Stimulated activated CD8-positive, alpha-beta memory T cell treated with anti-CD3 and anti-CD28 coated beads, Interleukin-15, amount 100 ng/mL, for 48 hours (primary cell): ENCODE measurements at regions not wholly inside any gene's neighbourhood (a gene's known extent, or its start where the extent isn't known, plus 50 kb on each side); places are given as distances from the start of the nearest gene placed in this dataset.
"Not testable (repeated sequence)": the region's sequence is repeated elsewhere in the genome, so short reads cannot be mapped to it uniquely, and the experiment has no call there.

Experiments used
- DNase-seq, 2 donors: peaks; one replicate each; pipeline ENCODE4 v3.0.0-alpha.2; 2020; ENCODE audit warnings: low read depth in 2 of 2

GRCh38 chr2:195072806-195073205, 584.2 kb upstream of the SLC39A10 start:
- DNase-seq: not testable (repeated sequence)

DNA sequence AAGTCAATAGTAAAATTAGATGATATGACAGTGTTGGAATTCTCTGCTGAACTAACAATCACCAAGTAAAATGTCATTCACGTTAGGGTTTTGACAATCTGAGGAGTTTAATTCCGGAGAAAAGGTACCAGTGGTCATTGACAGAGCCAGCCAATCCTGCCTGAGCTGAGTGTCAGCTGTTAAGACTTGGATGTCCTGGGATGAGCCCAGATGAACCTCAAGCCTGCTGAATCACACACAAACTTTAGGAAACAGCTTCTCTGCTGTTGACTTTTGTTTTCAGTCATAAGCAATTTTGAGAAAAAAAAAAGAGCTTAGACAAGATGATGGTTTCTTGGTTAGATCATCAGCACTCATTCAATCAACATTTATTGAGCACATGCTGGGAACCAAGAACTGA, 600.0 kb upstream of the SLC39A10 start:
- no peak for DNase-seq

DNA sequence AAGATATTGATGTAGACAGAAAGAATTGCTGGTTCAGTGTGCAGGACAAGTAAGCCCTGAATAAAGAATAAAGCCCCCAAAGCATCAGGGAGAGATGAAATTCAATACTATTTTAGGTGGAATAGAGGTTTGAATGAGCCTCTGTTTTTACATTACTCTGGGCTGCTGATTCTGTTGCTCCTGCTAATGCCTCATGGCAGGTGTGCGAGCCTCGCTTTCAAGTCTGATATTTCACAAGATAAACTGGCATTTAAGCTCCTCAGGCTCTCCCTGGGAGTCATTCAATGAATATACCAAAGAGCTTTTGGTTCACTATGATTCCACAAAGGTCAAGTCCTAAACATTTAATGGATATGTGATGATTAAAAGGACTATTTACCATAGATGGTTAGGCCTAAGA, 601.0 kb upstream of the SLC39A10 start:
- no peak for DNase-seq

GRCh38 chr2:195051401-195051800, 605.6 kb upstream of the SLC39A10 start:
- no peak for DNase-seq

DNA sequence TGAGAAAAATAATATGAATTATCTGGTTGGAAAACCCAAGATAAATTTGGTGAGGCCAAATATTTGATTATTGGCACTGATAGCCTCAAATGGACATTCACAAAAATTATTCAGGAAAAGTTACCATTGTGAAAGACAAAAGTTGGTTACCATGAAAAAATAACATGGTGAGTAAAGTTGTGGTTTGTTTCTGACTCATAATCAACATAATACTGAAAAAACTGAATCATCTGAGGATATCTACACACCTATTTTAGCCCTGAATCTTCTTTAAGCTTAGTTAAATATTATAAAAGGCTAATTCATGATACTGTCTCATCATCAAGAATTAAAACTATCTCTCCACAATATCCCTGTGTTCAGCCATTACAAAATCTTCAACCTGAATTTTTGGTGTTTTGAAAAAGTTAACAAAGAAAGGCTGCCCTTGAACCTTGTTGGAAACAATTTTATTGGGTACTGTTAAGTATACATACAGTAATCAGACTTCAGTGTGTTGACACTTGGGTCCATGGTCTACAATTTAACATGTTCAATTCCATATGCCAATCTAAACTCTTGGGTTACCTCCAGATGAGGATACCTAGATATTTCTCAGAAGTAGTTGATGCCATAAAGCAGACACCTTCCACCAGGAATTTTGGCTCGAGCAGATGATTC, 607.5 kb upstream of the SLC39A10 start:
- DNase-seq: no peak

DNA sequence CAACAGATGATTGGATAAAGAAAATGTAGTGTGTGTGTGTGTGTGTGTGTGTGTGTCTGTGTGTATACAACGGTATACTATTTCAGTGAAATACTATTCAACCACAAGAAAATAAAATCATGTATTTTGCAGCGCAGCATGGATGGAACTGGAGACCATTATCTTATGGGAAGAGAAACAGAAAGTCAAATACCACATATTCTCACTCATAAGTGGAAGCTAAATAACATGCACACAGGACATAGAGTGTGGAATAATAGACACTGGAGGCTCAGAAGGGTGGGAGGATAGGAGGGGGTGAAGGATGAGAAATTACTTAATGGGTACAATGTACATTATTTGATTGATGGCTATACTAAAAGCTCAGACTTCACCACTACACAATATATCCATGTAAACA, 609.1 kb upstream of the SLC39A10 start:
- DNase-seq: no peak

GRCh38 chr2:195044801-195045200, 612.2 kb upstream of the SLC39A10 start:
- no peak for DNase-seq

- no peak for DNase-seq
Measured at GRCh38 chr2:195038153-195038552, 618.9 kb upstream of the SLC39A10 start.

GRCh38 chr2:195037045-195037444, 620.0 kb upstream of the SLC39A10 start:
- DNase-seq: no peak

DNA sequence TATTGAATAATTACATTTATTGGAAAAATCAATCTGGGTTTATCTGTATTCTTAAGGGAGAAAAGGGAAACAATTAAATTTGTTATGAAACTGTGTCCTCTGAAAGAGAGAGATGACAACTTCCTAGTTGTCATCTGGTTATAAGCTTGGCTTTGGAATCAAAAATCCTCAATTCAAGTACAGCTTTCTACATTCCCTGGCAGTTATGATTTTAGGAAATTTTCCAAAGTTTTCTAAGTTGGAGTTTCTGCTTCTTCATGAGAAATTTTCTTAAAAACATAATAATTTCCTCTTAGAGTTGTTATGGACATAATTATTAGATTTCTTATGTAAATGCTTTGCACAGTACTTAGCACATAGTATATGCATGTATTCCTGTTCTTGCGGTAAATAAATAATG, 625.6 kb upstream of the SLC39A10 start:
- DNase-seq: no peak

DNA sequence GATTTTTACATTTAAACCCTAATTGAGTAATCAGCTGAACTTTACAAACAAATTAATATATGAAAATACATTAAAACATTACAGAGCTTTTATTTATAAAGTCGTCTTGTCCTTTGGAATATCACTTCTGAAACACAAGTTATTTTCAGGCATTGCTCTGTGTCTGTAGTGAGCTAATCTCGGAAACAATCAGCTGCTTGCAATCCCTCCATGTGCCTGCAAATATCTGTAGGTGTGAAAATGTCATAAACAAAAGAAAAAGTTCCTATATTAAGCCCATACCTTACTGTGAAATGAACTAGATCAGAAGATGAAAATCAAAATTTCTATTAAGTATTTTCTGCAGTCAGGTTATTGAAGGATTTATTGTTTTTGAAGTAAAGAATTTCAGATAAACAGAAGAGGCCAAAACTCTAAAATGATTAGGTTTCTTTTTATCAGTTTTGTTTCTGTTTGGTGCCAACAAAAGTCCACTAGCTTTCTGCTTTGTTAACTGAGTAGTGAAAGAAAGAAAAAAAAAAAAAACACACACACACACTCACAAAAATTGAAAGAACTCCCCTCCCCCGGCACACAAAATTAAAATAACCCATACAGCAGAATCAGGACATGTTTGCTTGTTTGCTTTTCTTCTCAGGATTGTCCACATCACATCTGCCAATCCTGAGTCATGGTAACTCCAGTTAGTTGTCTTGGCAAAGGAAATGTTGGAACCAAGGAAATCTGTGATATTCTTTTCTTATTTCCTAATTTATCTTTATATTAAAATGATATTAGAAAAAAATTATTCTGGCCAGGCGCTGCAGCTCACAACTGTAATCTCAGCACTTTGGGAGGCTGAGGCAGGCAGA, 627.0 kb upstream of the SLC39A10 start:
- DNase-seq: no peak

DNA sequence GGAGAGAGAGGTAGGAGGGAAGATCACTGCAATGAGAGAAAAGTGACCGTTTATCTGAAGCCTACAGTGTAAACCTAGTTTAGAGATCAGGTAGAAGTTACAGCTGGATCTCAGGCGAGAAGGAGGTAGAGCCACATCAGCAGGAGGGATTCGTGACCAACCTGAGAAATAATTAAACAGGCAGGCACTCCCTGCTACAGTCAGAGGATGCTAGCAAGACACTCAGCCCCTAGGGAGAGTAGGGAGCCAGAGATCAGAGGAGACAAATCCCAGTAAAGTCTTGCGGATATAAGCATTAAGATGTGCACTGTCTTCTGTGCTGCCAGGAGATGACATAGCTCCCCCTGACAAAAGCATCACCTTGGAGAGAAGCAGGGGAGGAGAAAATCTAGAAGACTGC, 629.1 kb upstream of the SLC39A10 start:
- DNase-seq: no peak

- no peak for DNase-seq
Measured at GRCh38 chr2:195026261-195026660, 630.8 kb upstream of the SLC39A10 start.

DNA sequence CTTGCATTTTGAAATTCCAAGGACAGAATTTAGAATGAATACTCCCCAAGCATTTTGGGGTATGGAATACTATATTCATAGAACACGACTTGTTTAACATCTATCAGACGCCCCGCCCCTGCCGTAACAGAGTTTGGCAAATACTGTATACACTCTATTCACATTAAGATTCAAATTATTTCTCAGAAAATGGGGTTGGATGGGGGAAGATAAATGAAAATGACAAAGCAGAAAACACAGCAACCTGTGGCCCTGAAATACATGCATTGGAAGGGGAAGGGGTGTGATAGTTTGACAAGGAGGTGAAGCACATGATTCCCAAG, 634.6 kb upstream of the SLC39A10 start:
- no peak for DNase-seq

GRCh38 chr2:195021711-195022507, 635.1 kb upstream of the SLC39A10 start:
- DNase-seq: no peak

DNA sequence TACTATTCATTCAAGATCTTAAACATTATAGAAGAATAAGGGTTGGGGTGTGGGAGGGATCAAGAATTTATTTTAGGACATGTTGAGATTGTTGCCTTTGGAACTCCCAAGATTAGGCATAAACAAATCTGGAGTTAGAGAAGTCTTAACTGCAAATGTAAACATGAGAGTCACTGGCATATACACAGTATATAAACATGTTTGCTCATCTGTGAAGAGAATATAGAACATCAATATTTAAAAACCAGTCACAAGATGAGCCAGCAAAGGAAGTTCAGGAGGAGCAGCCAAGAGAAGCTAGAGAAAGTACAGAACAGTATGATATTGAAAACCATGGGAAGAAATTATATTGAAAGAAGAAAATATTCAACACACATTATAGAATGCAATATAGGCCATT, 638.6 kb upstream of the SLC39A10 start:
- no peak for DNase-seq

- DNase-seq: no peak
Measured at GRCh38 chr2:195017890-195018289, 639.1 kb upstream of the SLC39A10 start.

GRCh38 chr2:195016841-195017240, 640.2 kb upstream of the SLC39A10 start:
- no peak for DNase-seq

DNA sequence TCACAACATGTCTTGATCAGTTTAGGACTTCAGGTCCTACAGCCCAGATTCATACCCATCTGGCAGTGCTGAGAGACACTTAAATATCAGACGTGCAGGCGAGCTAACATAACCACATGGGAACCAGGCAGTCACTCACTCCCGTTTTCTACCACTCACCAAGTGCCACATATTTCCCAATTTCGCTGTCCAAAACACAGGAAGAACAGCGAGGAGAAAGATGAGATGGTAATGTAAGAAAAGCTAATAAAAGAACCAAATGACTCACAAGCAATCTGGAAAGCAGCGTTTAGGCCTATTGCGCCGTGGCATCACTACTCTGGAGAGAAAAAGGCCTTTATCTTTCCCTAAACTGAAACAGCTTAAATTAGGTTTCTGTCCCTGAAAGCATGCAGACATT, 647.8 kb upstream of the SLC39A10 start:
- no peak for DNase-seq

DNA sequence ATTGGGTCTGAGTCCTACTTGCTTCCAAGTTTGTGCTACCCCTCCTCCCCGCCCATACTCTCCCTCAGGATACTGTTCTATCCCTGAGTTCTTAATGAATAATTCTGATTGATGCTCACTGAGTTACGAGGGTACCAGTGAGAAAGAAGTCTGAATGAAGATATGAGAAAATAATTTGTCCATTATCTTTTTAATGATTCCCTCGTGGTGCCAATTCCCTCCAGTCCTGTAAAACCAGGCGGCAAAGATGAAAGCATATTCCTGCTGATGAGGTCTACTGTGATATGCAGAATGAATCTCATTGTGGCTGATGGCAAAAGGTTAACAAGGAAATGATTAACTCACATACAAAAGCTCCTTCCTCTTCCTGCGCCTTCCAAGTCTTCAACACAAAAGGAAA, 650.2 kb upstream of the SLC39A10 start:
- DNase-seq: no peak

DNA sequence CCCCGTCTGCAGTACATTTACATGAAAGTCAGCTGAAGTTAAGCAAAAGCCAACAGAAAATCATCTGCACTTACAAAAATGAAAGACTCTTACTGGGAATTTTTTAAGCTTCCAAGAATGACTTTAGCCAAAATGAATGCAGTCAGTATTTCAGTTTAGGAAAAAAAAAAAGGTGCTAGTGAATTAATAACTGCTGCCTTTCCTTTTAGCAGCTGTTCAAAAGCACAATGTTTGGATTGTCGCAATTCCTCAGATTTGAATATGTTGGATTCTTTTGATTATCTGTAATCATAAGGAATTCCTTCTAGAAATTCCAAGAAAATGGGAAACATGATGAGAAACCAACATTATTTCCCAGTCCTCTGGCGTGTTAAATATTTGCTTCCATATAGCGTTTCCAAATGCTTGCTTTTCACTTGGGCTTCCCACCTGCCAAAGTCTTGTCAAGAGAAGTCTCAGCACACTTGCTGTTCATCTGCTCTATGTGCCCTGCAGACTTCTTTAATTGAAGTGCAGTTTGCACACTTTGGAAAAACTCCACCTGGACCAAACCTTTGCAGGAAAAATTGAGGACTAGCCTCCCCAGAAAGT, 653.0 kb upstream of the SLC39A10 start:
- DNase-seq: no peak

DNA sequence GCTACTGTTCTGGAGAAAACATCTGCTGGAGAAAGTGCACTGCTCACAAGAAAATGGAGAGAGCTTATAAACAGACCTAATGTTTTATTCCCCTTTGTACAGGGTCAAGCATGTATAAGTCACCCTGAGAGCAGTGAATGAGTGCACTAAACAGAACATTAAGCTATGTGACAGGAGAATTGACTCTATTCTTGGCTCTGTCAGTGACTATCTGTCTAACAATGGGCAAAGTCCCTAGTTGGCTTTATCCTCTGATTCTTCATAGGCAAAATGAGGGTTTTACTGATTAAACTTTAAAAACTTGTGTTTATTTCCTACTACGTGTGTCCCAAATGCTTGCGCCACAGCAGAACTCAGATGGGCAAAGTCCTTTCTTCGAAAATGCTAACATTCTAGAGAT, 655.1 kb upstream of the SLC39A10 start:
- no peak for DNase-seq
